ENCODE measurements at regions not wholly inside any gene's neighbourhood (a gene's known extent, or its start where the extent isn't known, plus 50 kb on each side); places are given as distances from the start of the nearest gene placed in this dataset.
"Not testable (repeated sequence)": the region's sequence is repeated elsewhere in the genome, so short reads cannot be mapped to it uniquely, and the experiment has no call there.

DNA sequence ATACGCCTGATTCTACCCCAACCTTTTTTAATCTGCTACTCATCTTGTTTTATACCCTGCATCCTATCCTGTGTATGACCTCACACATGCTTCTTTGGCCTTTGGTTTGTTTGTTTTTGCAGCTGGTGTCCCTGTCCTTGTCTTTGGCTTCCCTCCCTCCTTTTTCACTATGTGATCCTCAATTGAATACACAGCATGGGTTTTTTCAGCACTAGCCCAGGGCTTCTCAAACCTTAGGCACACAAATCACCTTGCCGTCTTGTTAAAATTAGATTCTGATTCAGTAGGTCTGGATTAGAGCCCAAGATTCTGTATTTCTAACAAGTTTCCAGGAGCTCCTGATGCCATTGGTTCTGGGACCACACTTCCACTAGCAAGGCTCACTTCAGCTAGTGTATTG, 321.5 kb upstream of the MAN1A1 start:
- H3K4me2 ChIP-seq (ENCODE audit: low read length) = no peak overlapping the region

DNA sequence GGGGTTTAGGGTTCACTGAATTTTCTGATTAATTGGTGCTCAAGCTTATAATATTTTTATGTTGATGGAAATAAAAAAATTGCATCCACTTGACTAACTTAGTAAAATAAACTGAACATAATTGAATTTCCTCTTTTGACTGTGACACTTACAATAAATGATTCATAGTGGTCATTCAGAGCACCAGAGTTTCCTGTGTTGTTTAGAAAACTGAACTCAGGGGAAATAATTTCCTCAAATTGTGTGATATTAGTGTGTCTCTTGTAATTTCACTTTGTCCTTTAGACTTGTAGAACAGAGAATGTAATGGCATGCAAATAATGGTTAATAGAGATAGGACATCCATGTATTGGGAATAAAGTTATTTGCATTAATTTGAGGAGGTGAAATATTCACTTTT, 319.7 kb upstream of the MAN1A1 start:
- Histone ChIP-seq H3K27ac (ENCODE audit: low read length) (no peak overlapping the region), H3K4me3 (ENCODE audit: low read length) (no peak overlapping the region), H3K4me2 (ENCODE audit: low read length) (no peak overlapping the region), H3K9me3 (ENCODE audit: low read length) (no peaks in the 10 kb centered on the region), H3K36me3 (ENCODE audit: insufficient read depth, low read length) (no peaks in the 10 kb centered on the region), H3F3A (ENCODE audit: insufficient read depth, low read length, poor library complexity, severe bottlenecking) (no peaks in the 10 kb centered on the region), H4K20me1 (ENCODE audit: insufficient read depth) (no peaks in the 10 kb centered on the region), H2AFZ (ENCODE audit: low read depth, low read length) (no peak overlapping the region), H3K9ac (ENCODE audit: low read length) (no peak overlapping the region), H3K79me2 (replicated peaks; ENCODE audit: insufficient read depth, low read length) (no peaks in the 10 kb centered on the region), H3K27me3 (ENCODE audit: insufficient read depth, low read depth, low read length) (no peaks in the 10 kb centered on the region), H3K9me2 (ENCODE audit: insufficient read depth, low read length) (no peaks in the 10 kb centered on the region)
- TF ChIP-seq EZH2 (IDR thresholded peaks at IDR 0.05; ENCODE audit: borderline replicate concordance, insufficient read depth, low read length, poor library complexity, severe bottlenecking) (no peak), MXI1 (conservative IDR thresholded peaks at IDR 0.05; ENCODE audit: poor library complexity, severe bottlenecking) (no peak), SMC3 (conservative IDR thresholded peaks at IDR 0.05; ENCODE audit: poor library complexity) (no peak)

More for the DNA sequence above, 321.5 kb upstream of the MAN1A1 start:
- no peak for TF ChIP-seq MXI1 (conservative IDR thresholded peaks at IDR 0.05; ENCODE audit: poor library complexity, severe bottlenecking)
- TF ChIP-seq EP300 (conservative IDR thresholded peaks at IDR 0.05; ENCODE audit: poor library complexity, severe bottlenecking) = no peak
- TF ChIP-seq SMC3 (conservative IDR thresholded peaks at IDR 0.05; ENCODE audit: poor library complexity) = no peak
- TF ChIP-seq TAF1 (IDR thresholded peaks at IDR 0.05; ENCODE audit: low read depth) = no peak
- TF ChIP-seq POLR2AphosphoS5 (IDR thresholded peaks at IDR 0.05) = no peak
- TF ChIP-seq, protein P1, sequence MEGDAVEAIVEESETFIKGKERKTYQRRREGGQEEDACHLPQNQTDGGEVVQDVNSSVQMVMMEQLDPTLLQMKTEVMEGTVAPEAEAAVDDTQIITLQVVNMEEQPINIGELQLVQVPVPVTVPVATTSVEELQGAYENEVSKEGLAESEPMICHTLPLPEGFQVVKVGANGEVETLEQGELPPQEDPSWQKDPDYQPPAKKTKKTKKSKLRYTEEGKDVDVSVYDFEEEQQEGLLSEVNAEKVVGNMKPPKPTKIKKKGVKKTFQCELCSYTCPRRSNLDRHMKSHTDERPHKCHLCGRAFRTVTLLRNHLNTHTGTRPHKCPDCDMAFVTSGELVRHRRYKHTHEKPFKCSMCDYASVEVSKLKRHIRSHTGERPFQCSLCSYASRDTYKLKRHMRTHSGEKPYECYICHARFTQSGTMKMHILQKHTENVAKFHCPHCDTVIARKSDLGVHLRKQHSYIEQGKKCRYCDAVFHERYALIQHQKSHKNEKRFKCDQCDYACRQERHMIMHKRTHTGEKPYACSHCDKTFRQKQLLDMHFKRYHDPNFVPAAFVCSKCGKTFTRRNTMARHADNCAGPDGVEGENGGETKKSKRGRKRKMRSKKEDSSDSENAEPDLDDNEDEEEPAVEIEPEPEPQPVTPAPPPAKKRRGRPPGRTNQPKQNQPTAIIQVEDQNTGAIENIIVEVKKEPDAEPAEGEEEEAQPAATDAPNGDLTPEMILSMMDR (IDR thresholded peaks at IDR 0.05; ENCODE audit: poor library complexity, severe bottlenecking) = no peak
- no peak for TF ChIP-seq EZH2 (IDR thresholded peaks at IDR 0.05; ENCODE audit: borderline replicate concordance, insufficient read depth, low read length, poor library complexity, severe bottlenecking)
- TF ChIP-seq, protein P2, sequence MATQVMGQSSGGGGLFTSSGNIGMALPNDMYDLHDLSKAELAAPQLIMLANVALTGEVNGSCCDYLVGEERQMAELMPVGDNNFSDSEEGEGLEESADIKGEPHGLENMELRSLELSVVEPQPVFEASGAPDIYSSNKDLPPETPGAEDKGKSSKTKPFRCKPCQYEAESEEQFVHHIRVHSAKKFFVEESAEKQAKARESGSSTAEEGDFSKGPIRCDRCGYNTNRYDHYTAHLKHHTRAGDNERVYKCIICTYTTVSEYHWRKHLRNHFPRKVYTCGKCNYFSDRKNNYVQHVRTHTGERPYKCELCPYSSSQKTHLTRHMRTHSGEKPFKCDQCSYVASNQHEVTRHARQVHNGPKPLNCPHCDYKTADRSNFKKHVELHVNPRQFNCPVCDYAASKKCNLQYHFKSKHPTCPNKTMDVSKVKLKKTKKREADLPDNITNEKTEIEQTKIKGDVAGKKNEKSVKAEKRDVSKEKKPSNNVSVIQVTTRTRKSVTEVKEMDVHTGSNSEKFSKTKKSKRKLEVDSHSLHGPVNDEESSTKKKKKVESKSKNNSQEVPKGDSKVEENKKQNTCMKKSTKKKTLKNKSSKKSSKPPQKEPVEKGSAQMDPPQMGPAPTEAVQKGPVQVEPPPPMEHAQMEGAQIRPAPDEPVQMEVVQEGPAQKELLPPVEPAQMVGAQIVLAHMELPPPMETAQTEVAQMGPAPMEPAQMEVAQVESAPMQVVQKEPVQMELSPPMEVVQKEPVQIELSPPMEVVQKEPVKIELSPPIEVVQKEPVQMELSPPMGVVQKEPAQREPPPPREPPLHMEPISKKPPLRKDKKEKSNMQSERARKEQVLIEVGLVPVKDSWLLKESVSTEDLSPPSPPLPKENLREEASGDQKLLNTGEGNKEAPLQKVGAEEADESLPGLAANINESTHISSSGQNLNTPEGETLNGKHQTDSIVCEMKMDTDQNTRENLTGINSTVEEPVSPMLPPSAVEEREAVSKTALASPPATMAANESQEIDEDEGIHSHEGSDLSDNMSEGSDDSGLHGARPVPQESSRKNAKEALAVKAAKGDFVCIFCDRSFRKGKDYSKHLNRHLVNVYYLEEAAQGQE (IDR thresholded peaks at IDR 0.05; ENCODE audit: borderline replicate concordance) = no peak
- TF ChIP-seq RAD21 (conservative IDR thresholded peaks at IDR 0.05) = no peak
- Histone ChIP-seq H3K36me3 (ENCODE audit: insufficient read depth, low read length) (no peaks in the 10 kb centered on the region), H3K9me2 (ENCODE audit: insufficient read depth, low read length) (no peaks in the 10 kb centered on the region), H3K9ac (ENCODE audit: low read length) (no peak overlapping the region), H3K79me2 (replicated peaks; ENCODE audit: insufficient read depth, low read length) (no peaks in the 10 kb centered on the region), H3F3A (ENCODE audit: insufficient read depth, low read length, poor library complexity, severe bottlenecking) (no peaks in the 10 kb centered on the region), H4K20me1 (ENCODE audit: insufficient read depth) (no peaks in the 10 kb centered on the region), H3K27ac (ENCODE audit: low read length) (no peak overlapping the region), H3K9me3 (ENCODE audit: low read length) (no peaks in the 10 kb centered on the region), H2AFZ (ENCODE audit: low read depth, low read length) (no peak overlapping the region), H3K27me3 (ENCODE audit: insufficient read depth, low read depth, low read length) (no peaks in the 10 kb centered on the region), H3K4me3 (ENCODE audit: low read length) (no peak overlapping the region)

DNA sequence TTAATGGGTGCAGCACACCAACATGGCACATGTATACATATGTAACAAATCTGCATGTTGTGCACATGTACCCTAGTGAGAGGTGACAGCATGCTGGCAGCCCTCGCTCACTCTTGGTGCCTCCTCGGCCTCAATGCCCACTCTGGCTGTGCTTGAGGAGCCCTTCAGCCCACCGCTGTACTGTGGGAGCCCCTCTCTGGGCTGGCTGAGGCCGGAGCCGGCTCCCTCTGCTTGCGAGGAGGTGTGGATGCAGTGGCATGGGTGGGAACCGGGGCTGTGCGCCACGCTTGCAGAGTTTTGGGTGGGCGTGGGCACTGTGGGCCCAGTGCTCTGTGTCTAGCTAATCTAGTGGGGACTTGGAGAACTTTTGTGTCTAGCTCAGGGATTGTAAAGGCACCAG, 315.9 kb upstream of the MAN1A1 start:
- H3K27me3 ChIP-seq (ENCODE audit: insufficient read depth, low read depth, low read length); H3K4me2 ChIP-seq (ENCODE audit: low read length): not testable (repeated sequence)

More for the DNA sequence above, 315.9 kb upstream of the MAN1A1 start:
- not testable (repeated sequence) for H2AFZ ChIP-seq (ENCODE audit: low read depth, low read length); H3F3A ChIP-seq (ENCODE audit: insufficient read depth, low read length, poor library complexity, severe bottlenecking); H4K20me1 ChIP-seq (ENCODE audit: insufficient read depth); H3K79me2 ChIP-seq (replicated peaks; ENCODE audit: insufficient read depth, low read length); H3K9ac ChIP-seq (ENCODE audit: low read length); H3K36me3 ChIP-seq (ENCODE audit: insufficient read depth, low read length); H3K27ac ChIP-seq (ENCODE audit: low read length); H3K9me2 ChIP-seq (ENCODE audit: insufficient read depth, low read length); H3K9me3 ChIP-seq (ENCODE audit: low read length); H3K4me3 ChIP-seq (ENCODE audit: low read length)

Data from neural cell (in vitro differentiated cells).